ENCODE measurements at regions not wholly inside any gene's neighbourhood (a gene's known extent, or its start where the extent isn't known, plus 50 kb on each side); places are given as distances from the start of the nearest gene placed in this dataset.

DNA sequence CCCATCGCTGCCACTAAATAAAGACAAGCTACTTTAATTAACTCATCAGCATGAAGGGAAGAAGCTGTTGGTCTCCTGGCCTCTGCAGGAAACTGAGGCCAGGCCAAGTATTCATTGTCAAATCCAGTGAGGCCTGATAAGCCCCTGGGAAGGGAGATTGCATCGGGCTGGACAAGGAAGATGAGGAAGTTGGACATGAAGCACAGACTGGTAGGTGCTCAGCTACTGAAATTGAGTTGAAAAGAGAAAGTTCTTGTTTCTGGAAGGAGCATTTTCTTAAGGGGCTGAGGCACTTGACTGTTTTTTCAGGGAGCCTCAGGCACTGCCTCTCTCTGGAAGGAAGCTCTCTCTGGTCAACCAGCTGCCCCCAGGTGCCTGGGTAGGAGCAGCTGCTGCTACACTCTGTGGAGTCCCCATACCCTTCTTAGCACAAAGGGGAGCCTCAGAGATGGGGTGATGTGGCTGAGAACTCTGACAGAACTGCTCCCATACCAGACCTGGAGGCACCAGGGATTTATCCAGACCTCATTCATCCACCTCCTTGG, 90.3 kb upstream of the IKZF1 start:
- Histone ChIP-seq H3K9me3 (no peaks in the 10 kb centered on the region), H3K4me1 (no peaks in the 10 kb centered on the region), H3K4me3 (no peak overlapping the region), H3K27ac (no peak overlapping the region), H3K36me3 (no peaks in the 10 kb centered on the region), H3K27me3 (no peaks in the 10 kb centered on the region)
- TF ChIP-seq, protein P1, sequence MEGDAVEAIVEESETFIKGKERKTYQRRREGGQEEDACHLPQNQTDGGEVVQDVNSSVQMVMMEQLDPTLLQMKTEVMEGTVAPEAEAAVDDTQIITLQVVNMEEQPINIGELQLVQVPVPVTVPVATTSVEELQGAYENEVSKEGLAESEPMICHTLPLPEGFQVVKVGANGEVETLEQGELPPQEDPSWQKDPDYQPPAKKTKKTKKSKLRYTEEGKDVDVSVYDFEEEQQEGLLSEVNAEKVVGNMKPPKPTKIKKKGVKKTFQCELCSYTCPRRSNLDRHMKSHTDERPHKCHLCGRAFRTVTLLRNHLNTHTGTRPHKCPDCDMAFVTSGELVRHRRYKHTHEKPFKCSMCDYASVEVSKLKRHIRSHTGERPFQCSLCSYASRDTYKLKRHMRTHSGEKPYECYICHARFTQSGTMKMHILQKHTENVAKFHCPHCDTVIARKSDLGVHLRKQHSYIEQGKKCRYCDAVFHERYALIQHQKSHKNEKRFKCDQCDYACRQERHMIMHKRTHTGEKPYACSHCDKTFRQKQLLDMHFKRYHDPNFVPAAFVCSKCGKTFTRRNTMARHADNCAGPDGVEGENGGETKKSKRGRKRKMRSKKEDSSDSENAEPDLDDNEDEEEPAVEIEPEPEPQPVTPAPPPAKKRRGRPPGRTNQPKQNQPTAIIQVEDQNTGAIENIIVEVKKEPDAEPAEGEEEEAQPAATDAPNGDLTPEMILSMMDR (IDR thresholded peaks at IDR 0.05 in 4 of 5, conservative IDR thresholded peaks at IDR 0.05 in 1 of 5): no peak
- TF ChIP-seq POLR2A (IDR thresholded peaks at IDR 0.05): no peak
- intact Hi-C loops (cut with DNase I; ENCODE audit: low total_unique reads) (no loop called here), in situ Hi-C loops (cut with MboI; ENCODE audit: low sequenced_read_pairs in 4 of 4) (loop anchor here in 2 of 4 donors (25.0 kb wide), 2 partner anchors 198 to 473 kb away; no protein-coding TSS in a partner anchor)
- no peak for DNase-seq
- no peak for ATAC-seq

DNA sequence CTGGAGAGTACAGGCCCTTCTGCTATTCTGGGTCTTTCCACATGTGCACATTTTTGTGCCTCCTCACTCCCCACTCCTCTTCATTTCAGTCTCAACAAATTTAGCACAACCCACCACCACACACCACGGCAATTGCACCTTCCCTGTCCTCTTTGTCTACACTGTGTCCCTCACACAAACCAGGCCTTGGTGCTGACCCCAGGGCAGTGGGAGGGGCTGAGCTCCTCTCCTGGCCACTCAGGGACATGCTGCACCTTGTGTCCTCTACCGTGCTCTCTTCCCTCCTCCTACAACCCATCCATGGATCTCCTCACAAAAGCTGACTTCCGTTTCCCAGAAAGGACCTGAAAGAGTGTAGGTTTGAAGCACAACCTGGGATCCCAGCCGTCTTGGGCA, 90.9 kb upstream of the IKZF1 start:
- in situ Hi-C loops (cut with MboI; ENCODE audit: low sequenced_read_pairs in 4 of 4) (loop anchor here in 2 of 4 donors (25.0 kb wide), 2 partner anchors 199 to 474 kb away; no protein-coding TSS in a partner anchor), intact Hi-C loops (cut with DNase I; ENCODE audit: low total_unique reads) (no loop called here)
- Histone ChIP-seq H3K36me3 (no peaks in the 10 kb centered on the region), H3K27ac (no peak overlapping the region), H3K9me3 (no peaks in the 10 kb centered on the region), H3K4me3 (no peak overlapping the region), H3K4me1 (no peaks in the 10 kb centered on the region), H3K27me3 (no peaks in the 10 kb centered on the region)
- TF ChIP-seq, protein P1 (IDR thresholded peaks at IDR 0.05 in 4 of 5, conservative IDR thresholded peaks at IDR 0.05 in 1 of 5): no peak
- no peak for TF ChIP-seq POLR2A (IDR thresholded peaks at IDR 0.05)
- DNase-seq (no peak), ATAC-seq (no peak)

DNA sequence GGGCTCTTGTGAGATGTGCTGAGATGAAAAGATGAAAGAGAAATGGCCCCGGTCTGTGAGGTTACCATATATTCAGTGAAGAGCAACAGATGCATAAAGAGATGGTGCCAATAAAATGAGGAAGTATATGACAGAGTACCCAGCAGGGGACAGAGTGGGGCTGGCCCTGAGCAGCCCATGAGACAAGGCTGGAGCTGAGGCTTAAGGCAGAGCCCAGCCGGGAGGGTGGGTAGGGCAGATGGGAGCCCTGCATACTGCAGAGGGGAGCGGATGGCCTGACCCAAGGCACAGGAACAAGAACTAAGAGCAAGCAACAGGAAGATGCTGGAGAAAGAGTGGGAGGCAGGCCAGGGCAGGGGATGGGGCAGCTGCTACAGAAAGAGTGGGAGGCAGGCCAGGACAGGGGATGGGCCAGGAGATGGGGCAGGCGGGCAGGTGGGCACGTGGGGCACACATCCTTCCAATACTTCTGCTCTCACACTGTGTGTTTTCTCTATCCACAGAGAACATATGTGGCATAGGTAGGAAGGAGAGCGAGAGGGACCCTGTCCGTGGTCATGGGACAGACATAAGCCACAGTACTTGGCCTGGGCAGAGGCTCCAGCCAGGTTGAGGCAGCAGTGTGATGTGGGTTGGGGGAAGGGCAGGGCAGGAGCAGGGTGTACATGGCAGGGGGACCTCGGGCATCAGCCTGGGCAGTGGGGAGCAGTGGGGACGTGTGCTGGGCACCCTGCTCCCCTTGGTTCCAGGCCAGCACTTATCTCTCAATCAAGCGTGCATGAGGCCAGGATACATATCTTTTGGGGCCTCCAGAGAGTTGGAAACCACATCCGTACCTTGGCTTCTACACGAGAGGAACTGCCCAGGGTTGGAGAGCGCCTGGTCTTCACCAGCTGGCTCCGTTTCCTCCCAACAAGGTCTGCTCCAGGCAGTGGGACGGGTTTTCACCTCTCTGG, 91.6 kb upstream of the IKZF1 start:
- H3K4me3 ChIP-seq: no peak overlapping the region
- in situ Hi-C loops (cut with MboI; ENCODE audit: low sequenced_read_pairs in 4 of 4): loop anchor here in 2 of 4 donors (25.0 kb wide), 2 partner anchors 199 to 474 kb away; no protein-coding TSS in a partner anchor
- DNase-seq: no peak
- no peaks in the 10 kb centered on the region for H3K4me1 ChIP-seq
- TF ChIP-seq POLR2A (IDR thresholded peaks at IDR 0.05): no peak
- TF ChIP-seq, protein P1 (IDR thresholded peaks at IDR 0.05 in 4 of 5, conservative IDR thresholded peaks at IDR 0.05 in 1 of 5): no peak
- H3K27ac ChIP-seq: no peak overlapping the region
- H3K9me3 ChIP-seq: no peaks in the 10 kb centered on the region
- intact Hi-C loops (cut with DNase I; ENCODE audit: low total_unique reads): no loop called here
- H3K27me3 ChIP-seq: no peaks in the 10 kb centered on the region
- ATAC-seq: no peak
- no peaks in the 10 kb centered on the region for H3K36me3 ChIP-seq

- in situ Hi-C loops (cut with MboI; ENCODE audit: low sequenced_read_pairs in 4 of 4): loop anchor here in 2 of 4 donors (25.0 kb wide), 2 partner anchors 200 to 475 kb away; no protein-coding TSS in a partner anchor
- Histone ChIP-seq H3K27me3 (no peaks in the 10 kb centered on the region), H3K4me3 (no peak overlapping the region), H3K36me3 (no peaks in the 10 kb centered on the region), H3K9me3 (no peaks in the 10 kb centered on the region), H3K27ac (no peak overlapping the region), H3K4me1 (no peaks in the 10 kb centered on the region)
- TF ChIP-seq, protein P1 (IDR thresholded peaks at IDR 0.05 in 4 of 5, conservative IDR thresholded peaks at IDR 0.05 in 1 of 5): no peak
- no peak for TF ChIP-seq POLR2A (IDR thresholded peaks at IDR 0.05)
- intact Hi-C loops (cut with DNase I; ENCODE audit: low total_unique reads): no loop called here
- DNase-seq: no peak
- no peak for ATAC-seq
Measured at GRCh38 chr7:50212016-50212325, 92.5 kb upstream of the IKZF1 start.
